ENCODE measurements at regions not wholly inside any gene's neighbourhood (a gene's known extent, or its start where the extent isn't known, plus 50 kb on each side); places are given as distances from the start of the nearest gene placed in this dataset.

- TF ChIP-seq CTCF (optimal IDR thresholded peaks at IDR 0.05 in 1 of 3, IDR thresholded peaks at IDR 0.05 in 1 of 3, conservative IDR thresholded peaks at IDR 0.05 in 1 of 3; ENCODE audit: extremely low read depth in 1 of 3, insufficient read depth in 2 of 3, low read length in 3 of 3) (no peak), EZH2 (IDR thresholded peaks at IDR 0.05; ENCODE audit: low read length) (no peak)
Measured at GRCh38 chr4:123109139-123109538, 186.7 kb upstream of the NUDT6 start.

Measured in keratinocyte (primary cell).